A673 (cell line): ENCODE measurements at regions not wholly inside any gene's neighbourhood (a gene's known extent, or its start where the extent isn't known, plus 50 kb on each side); places are given as distances from the start of the nearest gene placed in this dataset.

Experiments used
- EZH2 ChIP-seq: fragments of 200-600 bp; sonication (generic); IDR thresholded peaks from 2 replicates; pipeline ENCODE4 v1.6.1; 2017; ENCODE audit warnings: borderline replicate concordance, low read depth, mild to moderate bottlenecking, mixed read lengths, antibody characterized with exemption, low read length; ENCODE audit not compliant: poor library complexity, severe bottlenecking
- TF ChIP-seq, protein P1 (sequence below): fragments of 300-800, 200-600 bp; sonication (generic); conservative IDR thresholded peaks from 2 replicates; pipeline ENCODE4 v1.5.1; 2017; ENCODE audit warnings: low read depth, mild to moderate bottlenecking, antibody characterized with exemption, low read length, moderate library complexity, mixed read lengths

DNA sequence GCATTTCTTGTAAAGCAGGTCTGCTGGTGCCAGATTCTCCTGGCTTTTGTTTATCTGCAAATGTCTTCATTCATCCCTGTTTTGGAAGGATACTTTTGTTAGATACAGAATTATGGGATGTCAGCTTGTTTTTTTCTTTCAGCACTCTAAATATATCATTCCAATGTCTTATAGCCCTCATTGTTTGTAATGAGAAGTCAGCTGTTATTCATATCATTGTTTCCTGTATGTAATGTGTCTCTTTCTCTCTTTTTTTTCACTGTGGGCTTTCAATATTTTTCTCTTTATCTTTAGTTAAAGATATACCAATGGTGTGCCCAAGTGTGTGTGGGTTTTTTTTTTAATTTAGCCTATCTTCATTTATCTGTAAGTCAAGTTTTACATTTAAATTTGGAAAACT is 65.6 kb upstream of the DCP1A start:
- TF ChIP-seq, protein P1, sequence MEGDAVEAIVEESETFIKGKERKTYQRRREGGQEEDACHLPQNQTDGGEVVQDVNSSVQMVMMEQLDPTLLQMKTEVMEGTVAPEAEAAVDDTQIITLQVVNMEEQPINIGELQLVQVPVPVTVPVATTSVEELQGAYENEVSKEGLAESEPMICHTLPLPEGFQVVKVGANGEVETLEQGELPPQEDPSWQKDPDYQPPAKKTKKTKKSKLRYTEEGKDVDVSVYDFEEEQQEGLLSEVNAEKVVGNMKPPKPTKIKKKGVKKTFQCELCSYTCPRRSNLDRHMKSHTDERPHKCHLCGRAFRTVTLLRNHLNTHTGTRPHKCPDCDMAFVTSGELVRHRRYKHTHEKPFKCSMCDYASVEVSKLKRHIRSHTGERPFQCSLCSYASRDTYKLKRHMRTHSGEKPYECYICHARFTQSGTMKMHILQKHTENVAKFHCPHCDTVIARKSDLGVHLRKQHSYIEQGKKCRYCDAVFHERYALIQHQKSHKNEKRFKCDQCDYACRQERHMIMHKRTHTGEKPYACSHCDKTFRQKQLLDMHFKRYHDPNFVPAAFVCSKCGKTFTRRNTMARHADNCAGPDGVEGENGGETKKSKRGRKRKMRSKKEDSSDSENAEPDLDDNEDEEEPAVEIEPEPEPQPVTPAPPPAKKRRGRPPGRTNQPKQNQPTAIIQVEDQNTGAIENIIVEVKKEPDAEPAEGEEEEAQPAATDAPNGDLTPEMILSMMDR, result no peak
- no peak for TF ChIP-seq EZH2
